ENCODE measurements at regions not wholly inside any gene's neighbourhood (a gene's known extent, or its start where the extent isn't known, plus 50 kb on each side); places are given as distances from the start of the nearest gene placed in this dataset.

- no peak overlapping the region for H3K4me3 ChIP-seq (replicated peaks; ENCODE audit: low read depth, low read length)
- no peak for DNase-seq (ENCODE audit: low read depth)
- no peak for TF ChIP-seq CTCF (IDR thresholded peaks at IDR 0.05; ENCODE audit: low read length, missing control alignments)
Measured at GRCh38 chr3:74861211-74861610, 246.8 kb upstream of the CNTN3 start.

DNA sequence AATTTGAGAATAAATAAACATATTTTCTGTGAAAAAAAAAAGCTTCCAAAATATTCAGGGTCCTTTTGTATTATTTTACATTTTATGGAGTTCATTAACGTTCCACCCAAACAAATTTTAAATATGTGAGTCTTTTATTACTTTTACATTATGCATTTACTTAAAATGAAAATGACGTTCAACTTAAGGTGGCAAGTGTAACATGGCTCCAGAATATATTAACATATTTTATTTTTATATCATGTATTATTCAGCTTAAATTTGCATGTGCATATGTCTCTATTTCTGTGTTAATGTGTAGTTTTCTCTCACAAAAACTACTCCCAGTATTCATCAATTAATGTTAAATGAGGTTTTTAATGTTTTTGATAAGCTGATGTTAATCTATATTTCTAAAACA lies 243.6 kb upstream of the CNTN3 start:
- no peak for TF ChIP-seq CTCF (IDR thresholded peaks at IDR 0.05; ENCODE audit: low read length, missing control alignments)
- DNase-seq (ENCODE audit: low read depth) = no peak
- no peak overlapping the region for H3K4me3 ChIP-seq (replicated peaks; ENCODE audit: low read depth, low read length)

DNA sequence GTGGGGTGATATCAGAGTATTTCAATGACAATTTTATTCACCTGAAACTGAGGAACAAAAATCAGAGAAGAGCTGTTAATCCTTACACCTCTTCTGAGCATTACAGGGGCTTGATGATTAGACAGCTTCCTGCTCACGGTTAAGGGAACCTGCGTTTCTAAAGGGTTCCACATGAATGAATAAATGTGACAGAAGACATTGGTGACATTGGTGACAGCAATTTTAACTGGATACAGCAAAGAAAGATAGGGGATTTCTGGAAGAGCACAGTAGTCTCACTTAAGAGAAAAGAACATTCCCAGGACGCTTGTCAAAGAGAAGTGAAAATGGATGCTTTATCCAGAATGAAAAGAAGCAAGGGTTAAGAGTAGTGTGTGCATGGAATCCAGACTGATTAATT lies 235.9 kb upstream of the CNTN3 start:
- H3K4me3 ChIP-seq (replicated peaks; ENCODE audit: low read depth, low read length) = no peak overlapping the region
- TF ChIP-seq CTCF (IDR thresholded peaks at IDR 0.05; ENCODE audit: low read length, missing control alignments) = no peak
- DNase-seq (ENCODE audit: low read depth) = no peak

DNA sequence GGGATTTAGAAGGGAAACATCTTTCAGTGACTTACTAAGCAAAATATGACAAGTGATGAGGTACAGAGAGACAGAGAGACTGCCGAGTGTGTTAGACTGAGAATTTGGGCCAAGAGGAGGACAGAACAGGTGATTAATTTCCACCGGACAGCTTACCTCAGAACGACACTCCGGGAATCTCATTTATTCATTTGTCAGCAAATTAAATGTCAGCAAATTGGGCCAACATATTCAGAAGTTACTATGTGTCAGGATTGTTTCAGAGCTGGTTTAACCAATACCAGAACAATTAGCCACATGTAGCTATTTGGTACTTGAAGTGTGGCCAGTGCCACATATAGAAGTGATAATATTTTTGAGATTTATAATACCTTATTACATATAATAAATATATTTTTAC lies 232.6 kb upstream of the CNTN3 start:
- no peak overlapping the region for H3K4me3 ChIP-seq (replicated peaks; ENCODE audit: low read depth, low read length)
- TF ChIP-seq CTCF (IDR thresholded peaks at IDR 0.05; ENCODE audit: low read length, missing control alignments) = no peak
- DNase-seq (ENCODE audit: low read depth) = no peak

GRCh38 chr3:74845081-74845480 lies 230.6 kb upstream of the CNTN3 start:
- no peak overlapping the region for H3K4me3 ChIP-seq (replicated peaks; ENCODE audit: low read depth, low read length)
- no peak for TF ChIP-seq CTCF (IDR thresholded peaks at IDR 0.05; ENCODE audit: low read length, missing control alignments)
- DNase-seq (ENCODE audit: low read depth) = no peak

DNA sequence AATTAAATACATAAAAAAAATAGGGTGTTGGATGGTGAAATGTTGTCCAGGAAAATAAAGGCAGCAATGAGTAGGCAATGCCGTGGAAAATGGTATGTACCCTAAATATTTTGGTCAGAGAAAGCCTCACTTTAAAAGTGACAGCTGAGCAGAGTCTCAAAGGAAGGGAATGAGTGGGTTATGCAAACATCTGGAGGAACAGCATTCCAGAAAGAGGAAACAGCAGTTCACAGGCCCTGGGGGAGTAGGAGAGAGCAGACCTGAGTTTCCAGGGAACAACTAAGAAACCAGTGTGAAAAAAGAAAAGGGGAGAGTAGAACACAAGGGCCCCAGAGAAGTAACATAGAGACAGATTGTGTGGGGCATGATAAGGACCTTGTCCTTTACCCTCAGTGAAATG lies 230.0 kb upstream of the CNTN3 start:
- no peak for TF ChIP-seq CTCF (IDR thresholded peaks at IDR 0.05; ENCODE audit: low read length, missing control alignments)
- no peak for DNase-seq (ENCODE audit: low read depth)
- no peak overlapping the region for H3K4me3 ChIP-seq (replicated peaks; ENCODE audit: low read depth, low read length)

DNA sequence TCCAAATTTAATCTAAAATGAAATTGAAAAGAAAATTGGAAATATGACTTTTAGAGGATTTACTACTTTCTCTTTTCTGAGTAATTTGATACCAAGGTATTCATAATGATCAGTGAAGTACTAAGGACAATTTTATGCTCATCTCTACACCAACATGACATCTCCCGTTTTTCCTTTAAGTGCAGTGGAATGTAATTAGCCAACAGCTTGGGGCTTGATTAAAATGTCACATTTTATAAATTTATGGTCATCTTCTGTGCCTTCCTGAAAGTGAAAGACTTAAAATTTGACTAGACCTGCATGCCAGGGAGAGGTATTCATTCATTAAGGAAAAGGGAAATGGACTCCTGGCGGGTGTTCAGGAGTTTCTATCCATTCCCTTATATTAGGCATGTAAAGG lies 228.2 kb upstream of the CNTN3 start:
- no peak for DNase-seq (ENCODE audit: low read depth)
- no peak for TF ChIP-seq CTCF (IDR thresholded peaks at IDR 0.05; ENCODE audit: low read length, missing control alignments)
- no peak overlapping the region for H3K4me3 ChIP-seq (replicated peaks; ENCODE audit: low read depth, low read length)
